HG03342 (cell line): ENCODE measurements at regions not wholly inside any gene's neighbourhood (a gene's known extent, or its start where the extent isn't known, plus 50 kb on each side); places are given as distances from the start of the nearest gene placed in this dataset.
"Not testable (repeated sequence)": the region's sequence is repeated elsewhere in the genome, so short reads cannot be mapped to it uniquely, and the experiment has no call there.

ENCODE experiments used
- ATAC-seq: cut with Tn5 transposase; IDR thresholded peaks from one replicate; pipeline ENCODE4 v1.9.1; 2021; ENCODE audit warnings: mild to moderate bottlenecking, moderate library complexity; ENCODE audit not compliant: unreplicated experiment

DNA sequence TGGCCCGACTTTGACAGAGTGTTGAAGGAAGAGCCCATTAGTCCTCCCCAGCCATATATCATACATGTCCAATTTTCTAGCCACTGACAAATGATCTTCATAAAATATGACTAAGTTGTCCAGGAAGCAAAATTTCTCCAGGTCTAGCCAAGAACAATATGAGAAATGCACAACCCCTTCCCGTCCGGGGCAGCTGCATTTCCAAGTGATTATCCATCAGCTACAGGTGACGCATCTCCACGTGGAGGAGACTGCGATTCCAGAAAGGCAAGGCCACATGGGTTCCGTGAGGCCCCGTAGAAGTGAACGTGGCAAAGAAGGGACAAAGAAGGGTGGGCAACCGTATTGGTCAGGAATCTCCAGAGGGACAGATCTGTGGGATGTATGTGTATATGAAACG is 118.6 kb downstream of the ATP6V0E2 start:
- not testable (repeated sequence) for ATAC-seq

DNA sequence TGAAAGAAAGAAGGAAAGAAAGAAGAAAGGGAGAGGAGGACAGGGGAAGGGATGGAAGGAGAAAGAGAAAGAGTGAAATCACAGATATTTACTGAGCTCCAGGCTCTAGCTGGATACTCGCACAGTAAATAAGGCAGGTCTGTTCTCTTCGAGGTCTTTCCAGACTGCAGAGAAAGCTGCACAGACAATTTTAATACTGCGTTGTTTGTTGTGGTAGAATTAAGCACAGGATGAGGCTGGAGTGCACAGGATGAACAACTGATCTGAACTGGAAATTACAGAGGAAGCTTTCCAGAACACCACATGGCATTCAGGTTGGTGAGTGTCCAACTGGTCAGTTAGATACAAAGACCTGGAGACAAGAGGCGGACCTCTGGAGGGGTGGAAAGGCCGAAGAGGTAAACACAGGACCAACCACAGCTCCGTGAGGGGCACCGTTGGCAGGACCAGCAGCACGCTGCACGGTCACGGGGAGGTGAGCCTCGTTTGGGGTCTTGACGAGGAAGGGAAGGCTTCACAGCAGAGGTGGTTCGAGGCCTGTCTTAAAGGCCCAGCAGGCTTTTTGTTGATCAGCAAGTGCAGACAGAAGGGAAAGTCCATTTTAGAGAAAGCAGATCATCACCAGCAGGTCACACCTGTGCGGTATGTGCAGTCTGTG is 121.7 kb downstream of the ATP6V0E2 start:
- not testable (repeated sequence) for ATAC-seq

DNA sequence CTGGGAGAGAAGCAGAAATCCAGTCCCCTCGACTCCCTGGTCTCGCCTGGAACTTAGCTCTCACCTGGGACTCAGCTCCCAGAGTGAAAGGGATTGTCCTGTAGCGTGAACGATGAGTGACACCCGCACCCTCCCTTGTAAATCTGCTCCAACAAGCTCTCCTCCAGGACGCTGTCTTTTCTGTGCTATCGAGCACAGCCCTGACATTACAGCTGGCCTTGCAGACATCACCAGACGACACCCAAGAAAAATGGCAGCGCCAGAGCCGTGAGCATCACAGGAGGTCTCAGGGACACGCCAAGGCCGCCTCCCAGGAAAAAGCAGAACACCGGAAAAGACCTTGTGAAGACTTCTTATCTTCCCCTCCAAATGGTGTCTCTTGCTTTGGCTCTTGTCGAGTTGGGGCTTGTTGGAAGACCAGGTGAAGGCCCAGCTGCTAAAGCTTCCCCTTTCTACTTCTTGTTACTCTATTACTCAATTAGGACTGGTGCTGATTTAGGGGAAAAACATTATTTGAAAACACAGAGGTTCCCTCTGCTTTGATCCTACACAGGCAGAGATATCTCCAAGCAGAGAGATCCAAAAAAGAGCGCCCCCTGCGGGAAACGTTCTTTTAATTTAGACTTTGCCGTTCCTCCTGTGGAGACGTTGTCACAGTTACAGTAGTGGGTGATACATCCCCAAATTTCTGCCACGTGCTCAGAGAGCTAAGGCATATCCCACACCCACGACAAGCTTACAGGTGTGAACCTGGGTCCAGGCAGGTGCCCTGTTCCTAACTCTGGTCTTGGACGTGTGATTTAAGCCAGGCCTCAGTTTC is 127.2 kb downstream of the ATP6V0E2 start:
- ATAC-seq: not testable (repeated sequence)

DNA sequence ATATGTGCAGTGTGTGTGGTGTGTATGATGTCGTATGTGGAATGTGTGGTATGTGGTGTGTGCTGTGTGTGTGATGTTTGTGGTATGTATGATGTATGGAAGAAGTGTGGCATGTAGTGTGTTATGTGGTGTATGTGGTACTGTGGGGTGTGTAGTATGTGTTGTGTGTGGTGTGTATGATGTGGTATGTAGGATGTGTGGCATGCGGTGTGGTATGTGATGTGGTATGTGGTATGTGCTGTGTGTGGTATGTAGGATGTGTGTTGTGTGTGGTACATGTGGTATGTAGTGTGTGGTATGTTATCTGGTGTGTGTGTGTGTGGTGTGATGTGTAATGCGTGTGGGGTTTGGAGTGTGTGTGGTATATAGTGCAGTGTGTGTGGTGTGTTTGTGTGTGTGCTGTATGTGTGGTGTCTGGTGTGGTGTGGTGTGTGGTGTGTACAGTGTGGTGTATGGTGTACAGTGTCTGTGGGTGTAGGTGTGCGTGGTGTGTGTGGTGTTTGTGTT is 129.6 kb downstream of the ATP6V0E2 start:
- no peak for ATAC-seq

DNA sequence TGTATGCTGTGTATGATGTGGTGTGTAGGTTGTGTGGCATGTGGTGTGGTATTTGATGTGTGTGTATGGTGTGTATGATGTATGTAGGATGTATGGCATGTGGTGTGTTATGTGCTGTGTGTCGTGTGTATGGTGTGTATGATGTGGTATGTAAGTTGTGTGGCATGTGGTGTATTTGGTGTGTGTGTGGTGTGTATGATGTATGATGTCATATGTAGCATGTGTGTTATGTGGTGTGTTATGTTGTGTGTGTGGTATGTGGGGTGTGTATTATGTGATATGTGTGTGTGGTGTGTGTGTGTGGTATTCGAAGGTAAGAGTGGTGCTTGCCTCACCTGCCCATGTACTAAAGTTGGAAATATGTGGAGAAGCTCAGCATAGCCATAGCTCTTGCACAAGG is 130.2 kb downstream of the ATP6V0E2 start:
- not testable (repeated sequence) for ATAC-seq

DNA sequence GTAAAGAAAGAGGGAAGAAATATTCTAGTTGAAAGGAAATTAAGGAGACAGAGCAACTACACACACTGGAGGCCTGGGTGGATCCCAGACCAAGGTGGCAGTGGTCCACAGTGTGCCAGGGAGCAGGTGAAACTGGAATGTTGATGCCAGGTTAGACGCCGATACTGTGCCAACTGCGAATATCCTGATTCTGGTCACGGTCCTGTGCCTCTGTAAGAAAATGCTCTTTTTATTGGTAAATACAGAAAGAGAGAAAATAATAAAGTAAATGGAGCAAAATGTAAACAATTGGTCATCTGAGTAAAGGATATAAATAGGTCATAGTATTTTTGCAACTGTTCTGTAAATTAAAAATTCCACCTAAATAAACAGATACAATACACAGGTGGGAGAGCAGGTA is 131.1 kb downstream of the ATP6V0E2 start:
- ATAC-seq: not testable (repeated sequence)

DNA sequence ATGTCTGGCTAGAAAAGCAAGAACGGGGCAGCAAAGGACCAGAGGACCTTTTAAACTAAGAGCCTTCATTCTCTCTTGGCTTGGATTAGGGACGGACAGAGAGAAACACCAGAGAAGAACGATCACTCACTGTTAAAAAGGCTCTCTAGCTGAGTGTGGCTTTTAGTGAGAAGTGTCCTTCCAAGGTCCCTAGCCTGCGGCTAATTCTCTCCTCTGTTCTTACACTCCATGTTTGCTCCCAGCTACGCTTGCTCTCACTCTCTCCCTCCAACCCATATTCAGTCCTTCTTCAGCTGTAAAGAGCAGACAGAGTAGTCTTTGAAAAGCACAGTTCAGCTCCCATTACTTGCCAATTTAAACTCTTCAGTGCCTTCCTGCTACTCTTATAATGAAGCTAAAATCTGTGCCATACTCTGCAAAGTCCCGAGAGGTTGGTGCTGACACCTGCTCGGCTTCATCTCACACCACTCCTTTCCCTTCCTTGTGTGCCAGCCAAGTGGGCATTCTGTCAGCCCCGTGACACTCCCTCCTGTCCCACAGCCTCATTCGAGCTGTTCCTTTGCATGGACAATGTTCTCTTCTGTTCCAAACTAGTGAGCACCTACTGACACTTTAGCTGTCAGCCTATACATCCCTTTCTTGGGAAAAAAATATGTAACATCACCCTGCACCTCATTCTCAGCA is 136.0 kb downstream of the ATP6V0E2 start:
- ATAC-seq: not testable (repeated sequence)

DNA sequence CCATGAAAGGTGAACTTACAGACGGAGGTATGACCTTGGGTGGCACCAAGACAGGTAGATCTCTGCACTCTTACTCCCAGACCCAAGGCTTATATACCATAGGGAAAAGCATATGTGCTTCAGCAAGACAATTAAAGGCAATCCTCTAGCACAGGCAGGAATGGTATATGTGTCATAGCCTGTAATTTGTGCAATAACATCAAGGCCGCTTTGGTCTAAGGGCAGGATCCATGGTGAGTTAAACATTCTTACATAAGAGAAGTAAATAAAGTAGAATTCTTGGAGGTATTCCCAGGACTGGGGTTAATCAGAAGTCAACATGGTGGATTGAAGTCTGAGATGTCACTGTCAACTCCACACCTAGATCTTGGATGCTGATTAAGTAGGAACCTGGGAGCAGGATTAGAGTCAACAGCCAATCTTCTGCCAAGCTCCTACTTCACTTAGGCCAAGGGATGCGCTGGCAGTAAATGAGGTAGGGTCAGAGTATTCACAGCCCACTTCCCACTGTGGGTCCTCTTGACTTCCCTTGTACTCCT is 143.0 kb downstream of the ATP6V0E2 start:
- not testable (repeated sequence) for ATAC-seq

DNA sequence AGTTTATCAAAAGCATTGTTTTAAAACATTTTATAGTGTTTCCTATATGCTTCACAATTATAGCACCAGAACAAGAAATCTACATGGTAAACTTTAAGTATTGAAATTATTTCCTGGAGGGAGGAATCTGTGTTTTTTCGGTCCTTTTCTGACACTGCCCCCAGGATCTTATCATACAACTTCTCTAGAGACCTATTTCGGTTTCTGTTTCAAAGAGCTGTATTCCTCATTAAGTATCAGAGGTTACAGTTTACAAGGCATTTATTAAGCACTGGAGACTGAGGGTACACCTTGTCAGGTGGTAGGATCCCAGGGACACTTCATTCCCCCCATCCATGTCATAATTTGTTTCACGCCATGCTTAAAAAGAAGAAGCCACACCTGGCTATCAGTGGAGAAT is 146.4 kb downstream of the ATP6V0E2 start:
- ATAC-seq: not testable (repeated sequence)

DNA sequence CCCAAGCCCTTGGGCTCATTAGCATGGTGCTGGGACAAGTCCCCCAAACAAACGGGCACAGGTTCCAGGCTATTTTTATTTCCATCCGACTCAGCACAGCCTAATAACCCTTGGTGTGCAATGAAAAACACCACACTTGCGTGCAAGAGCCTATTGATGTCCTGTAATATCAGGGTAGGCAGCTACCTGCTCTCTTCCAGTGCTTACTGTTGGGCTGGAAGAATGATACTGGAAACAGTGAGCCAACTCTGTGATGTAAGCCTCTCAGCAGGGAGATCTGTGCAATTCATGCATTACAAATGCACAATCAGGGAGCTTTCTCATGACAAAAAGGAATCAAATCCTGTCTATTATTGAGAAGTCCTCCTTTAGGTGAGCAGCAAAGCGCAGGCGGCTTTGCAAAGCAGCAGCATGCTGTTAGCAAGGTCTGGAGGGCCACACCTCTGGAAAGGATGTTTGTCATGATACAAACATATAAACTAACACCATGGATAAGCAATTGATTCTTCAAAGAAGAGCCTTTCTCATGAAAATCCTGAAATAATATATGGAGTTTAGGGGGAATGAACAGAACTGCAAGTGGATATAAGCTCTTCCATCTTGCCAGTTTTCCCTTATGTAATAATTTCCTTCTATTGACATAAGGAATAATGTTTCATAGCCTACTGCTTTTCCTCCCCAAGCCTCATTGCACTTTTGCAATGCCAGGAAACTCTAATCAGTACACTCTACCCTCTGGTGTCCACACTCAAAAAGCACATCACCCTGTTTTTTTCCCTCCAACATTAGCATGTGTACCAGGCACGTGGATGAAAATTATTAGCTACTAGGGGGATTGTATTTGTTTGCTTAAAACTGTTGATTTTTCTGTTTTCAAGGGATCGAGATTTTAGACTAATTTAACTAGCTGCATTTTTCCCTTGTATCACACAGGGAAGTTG is 151.1 kb downstream of the ATP6V0E2 start:
- not testable (repeated sequence) for ATAC-seq

DNA sequence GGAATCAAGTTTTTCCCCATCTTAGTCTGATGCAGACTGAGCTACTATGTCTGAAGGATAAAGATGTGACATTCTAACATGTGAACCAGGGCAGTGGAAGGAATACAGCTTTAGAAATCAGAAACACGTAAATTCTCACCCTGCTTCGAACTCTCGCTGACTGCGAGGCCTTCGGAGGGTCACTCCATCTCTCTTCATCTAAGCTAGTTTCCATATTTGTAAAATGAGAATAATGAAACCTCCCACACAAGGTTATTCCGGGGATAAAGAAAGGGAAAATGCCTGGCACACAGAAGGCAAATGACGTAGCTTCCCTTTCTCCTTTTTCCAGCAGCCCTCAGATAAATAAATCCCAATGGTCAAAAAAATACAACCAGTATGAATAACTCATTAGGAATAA is 152.0 kb downstream of the ATP6V0E2 start:
- not testable (repeated sequence) for ATAC-seq

DNA sequence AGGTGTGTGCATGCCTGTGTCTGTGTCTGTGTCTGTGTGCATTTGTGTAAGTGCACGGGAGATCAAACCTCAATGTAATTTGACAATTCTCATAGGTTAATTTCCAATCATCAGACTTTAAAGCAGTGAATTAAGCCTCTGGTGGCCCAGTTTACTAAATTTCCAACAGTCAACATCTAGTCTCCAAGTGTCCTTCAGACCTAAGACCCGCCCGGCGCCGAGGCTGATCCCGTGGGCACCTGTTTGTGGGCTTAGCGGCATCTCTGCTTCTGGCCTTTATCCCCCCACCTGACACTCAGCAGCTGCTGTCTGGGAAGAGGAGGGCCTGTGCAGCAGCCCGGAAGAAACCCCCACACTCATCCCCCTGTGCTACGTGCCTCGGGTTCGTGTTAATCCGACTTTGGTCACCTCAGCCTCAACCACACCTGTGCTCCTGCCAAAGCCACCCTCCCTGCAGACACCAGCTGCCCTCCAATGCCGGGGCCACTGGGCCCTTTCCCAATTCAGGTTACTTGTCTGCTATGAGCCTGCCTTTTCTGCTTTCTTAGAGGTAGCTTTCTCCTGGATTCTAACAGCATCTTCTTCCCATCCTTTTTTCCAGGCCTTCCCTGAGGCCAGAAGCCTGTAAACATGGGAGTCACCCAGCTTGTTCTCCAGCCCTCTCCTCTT is 154.7 kb downstream of the ATP6V0E2 start:
- not testable (repeated sequence) for ATAC-seq

DNA sequence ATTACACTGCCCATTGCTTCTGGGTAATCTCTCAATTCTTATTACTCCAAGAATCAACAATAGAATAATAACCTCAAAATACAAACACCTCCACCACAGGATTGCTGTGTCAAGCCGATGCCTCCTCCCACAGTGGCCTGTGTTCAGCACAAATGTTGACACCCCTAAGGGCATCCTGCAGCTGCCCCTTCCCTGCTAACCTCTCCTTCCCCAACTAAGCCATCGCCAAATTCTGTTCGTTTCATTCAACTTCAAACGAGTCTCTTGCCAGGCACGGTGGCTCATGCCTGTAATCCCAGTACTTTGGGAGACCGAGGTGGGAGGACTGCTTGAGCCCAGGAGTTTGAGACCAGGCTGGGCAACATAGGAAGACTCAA is 155.2 kb downstream of the ATP6V0E2 start:
- not testable (repeated sequence) for ATAC-seq

DNA sequence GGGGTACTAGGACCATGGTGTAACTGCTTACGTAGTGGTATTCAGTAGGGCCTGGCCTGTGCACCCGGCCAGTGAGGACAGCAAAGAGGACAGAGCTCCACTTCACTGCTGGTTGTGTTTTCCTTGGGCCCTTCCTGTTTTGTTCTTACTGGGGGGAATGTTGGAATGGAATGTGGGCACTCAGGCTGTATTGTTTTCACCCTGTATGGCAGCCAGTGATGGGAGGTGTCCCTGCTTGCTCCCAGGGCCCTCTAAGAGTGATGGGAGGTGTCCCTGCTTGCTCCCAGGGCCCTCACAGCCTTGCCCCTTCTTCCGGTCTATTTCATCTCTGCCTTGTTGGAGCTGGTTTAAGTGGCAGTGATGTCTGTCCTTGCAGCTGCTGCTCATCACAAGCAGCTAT is 158.0 kb downstream of the ATP6V0E2 start:
- ATAC-seq: not testable (repeated sequence)

DNA sequence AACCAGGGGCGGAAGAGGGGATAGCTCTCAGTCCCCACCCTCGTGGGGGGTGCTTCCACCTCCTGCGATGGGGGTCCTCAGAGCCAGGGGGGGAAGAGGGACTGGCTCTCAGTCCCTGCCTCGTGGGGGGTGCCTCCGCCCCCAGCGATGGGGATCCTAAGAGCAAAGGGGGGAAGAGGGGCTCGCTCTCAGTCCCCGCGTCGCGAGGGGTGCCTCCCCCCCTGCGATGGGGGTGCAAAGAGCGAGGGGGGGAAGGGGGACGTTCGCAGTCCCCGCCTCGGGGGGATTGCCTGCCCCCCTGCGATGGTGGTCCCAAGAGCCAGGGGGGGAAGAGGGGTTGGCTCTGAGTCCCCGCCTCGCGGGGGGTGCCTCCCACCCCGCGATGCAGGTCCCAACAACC is 159.9 kb downstream of the ATP6V0E2 start:
- not testable (repeated sequence) for ATAC-seq

DNA sequence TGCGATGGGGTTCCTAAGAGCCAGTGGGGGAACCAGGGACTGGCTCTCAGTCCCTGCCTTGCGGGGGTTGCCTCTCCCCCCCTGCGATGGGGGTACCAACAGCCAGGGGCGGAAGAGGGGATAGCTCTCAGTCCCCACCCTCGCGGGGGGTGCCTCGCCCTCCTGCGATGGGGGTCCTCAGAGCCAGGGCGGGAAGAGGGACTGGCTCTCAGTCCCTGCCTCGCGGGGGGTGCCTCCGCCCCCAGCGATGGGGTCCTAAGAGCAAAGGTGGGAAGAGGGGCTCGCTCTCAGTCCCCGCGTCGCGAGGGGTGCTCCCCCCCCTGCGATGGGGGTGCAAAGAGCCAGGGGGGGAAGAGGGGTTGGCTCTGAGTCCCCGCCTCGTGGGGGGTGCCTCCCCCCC is 162.0 kb downstream of the ATP6V0E2 start:
- ATAC-seq: not testable (repeated sequence)

DNA sequence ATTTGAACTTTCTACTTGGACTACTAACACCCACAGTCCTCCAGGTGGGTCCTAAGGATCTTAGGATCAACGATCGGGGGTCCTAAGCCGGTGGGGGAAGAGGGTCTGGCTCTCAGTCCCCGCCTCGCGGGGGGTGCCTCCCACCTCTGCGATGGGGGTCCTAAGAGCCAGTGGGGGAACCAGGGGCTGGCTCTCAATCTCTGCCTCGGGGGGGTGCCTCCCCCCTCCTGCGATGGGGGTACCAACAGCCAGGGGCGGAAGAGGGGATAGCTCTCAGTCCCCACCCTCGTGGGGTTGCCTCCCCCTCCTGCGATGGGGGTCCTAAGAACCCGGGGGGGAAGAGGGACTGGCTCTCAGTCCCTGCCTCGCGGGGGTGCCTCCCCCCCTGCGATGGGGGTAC is 165.3 kb downstream of the ATP6V0E2 start:
- ATAC-seq: not testable (repeated sequence)

DNA sequence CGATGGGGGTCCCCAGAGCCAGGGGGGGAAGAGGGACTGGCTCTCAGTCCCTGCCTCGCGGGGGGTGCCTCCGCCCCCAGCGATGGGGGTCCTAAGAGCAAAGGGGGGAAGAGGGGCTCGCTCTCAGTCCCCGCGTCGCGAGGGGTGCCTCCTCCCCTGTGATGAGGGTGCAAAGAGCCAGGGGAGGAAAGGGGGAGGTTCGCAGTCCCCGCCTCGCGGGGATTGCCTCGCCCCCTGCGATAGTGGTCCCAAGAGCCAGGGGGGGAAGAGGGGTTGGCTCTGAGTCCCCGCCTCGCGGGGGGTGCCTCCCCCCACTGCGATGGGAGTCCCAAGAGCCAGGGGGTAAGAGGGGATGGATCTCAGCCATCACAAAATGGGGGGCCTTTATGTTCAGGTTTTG is 168.5 kb downstream of the ATP6V0E2 start:
- ATAC-seq: not testable (repeated sequence)

DNA sequence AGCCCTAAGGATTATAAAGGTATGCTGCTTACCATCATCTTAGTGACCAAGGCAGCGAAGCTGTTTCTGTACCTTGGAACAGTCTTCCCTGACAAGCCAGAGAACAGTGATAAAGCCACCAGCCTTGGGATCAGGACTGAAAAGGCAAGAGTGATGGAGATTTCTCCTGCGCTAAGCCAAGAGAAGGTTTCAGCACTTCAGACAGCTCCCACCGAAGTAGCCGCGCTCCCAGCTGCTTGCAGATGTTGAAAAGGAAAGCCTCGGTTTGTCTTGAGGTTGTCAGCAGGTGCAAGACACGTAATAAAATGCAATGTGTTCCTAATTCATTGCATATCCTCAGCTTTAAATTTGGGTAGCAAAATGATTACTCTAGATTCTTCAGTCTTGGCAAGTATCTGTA is 171.0 kb downstream of the ATP6V0E2 start:
- ATAC-seq: not testable (repeated sequence)
